ENCODE measurements at regions not wholly inside any gene's neighbourhood (a gene's known extent, or its start where the extent isn't known, plus 50 kb on each side); places are given as distances from the start of the nearest gene placed in this dataset.

- Histone ChIP-seq H3K9ac (ENCODE audit: low read depth, low read length) (no peak overlapping the region), H3K4me1 (ENCODE audit: control insufficient read depth, insufficient read depth, low read length) (no peaks in the 10 kb centered on the region), H3K36me3 (ENCODE audit: control insufficient read depth, insufficient read depth, low read length) (no peaks in the 10 kb centered on the region), H3K27me3 (ENCODE audit: control insufficient read depth, insufficient read depth, low read length) (no peaks in the 10 kb centered on the region), H3K9me3 (ENCODE audit: control insufficient read depth, insufficient read depth, low read length) (no peaks in the 10 kb centered on the region), H3K4me3 (ENCODE audit: low read depth, low read length) (no peak overlapping the region), H3K27ac (ENCODE audit: low read depth, low read length) (no peak overlapping the region)
Observed at GRCh38 chr4:130080872-130081451, 985.0 kb downstream of the C4orf33 start.

- no peaks in the 10 kb centered on the region for H3K9me3 ChIP-seq (ENCODE audit: control insufficient read depth, insufficient read depth, low read length)
- H3K4me3 ChIP-seq (ENCODE audit: low read depth, low read length), result no peak overlapping the region
- H3K36me3 ChIP-seq (ENCODE audit: control insufficient read depth, insufficient read depth, low read length), result no peaks in the 10 kb centered on the region
- no peak overlapping the region for H3K9ac ChIP-seq (ENCODE audit: low read depth, low read length)
- no peaks in the 10 kb centered on the region for H3K4me1 ChIP-seq (ENCODE audit: control insufficient read depth, insufficient read depth, low read length)
- no peak overlapping the region for H3K27ac ChIP-seq (ENCODE audit: low read depth, low read length)
- no peaks in the 10 kb centered on the region for H3K27me3 ChIP-seq (ENCODE audit: control insufficient read depth, insufficient read depth, low read length)
Observed at GRCh38 chr4:130090427-130090826, 994.5 kb downstream of the C4orf33 start.

GRCh38 chr4:130092187-130093015 lies 996.4 kb downstream of the C4orf33 start:
- Histone ChIP-seq H3K9me3 (ENCODE audit: control insufficient read depth, insufficient read depth, low read length) (no peaks in the 10 kb centered on the region), H3K9ac (ENCODE audit: low read depth, low read length) (no peak overlapping the region)

GRCh38 chr4:130099105-130099504 lies 1003.2 kb downstream of the C4orf33 start:
- Histone ChIP-seq H3K4me3 (ENCODE audit: low read depth, low read length) (no peak overlapping the region), H3K27ac (ENCODE audit: low read depth, low read length) (no peak overlapping the region), H3K36me3 (ENCODE audit: control insufficient read depth, insufficient read depth, low read length) (no peaks in the 10 kb centered on the region), H3K9ac (ENCODE audit: low read depth, low read length) (no peak overlapping the region), H3K9me3 (ENCODE audit: control insufficient read depth, insufficient read depth, low read length) (no peaks in the 10 kb centered on the region), H3K4me1 (ENCODE audit: control insufficient read depth, insufficient read depth, low read length) (peaks cover 3% of the 10 kb centered on the region; the same call in 1 of the 2 replicates), H3K27me3 (ENCODE audit: control insufficient read depth, insufficient read depth, low read length) (no peaks in the 10 kb centered on the region)

More at GRCh38 chr4:130092187-130093015, 996.4 kb downstream of the C4orf33 start:
- no peak overlapping the region for H3K4me3 ChIP-seq (ENCODE audit: low read depth, low read length)
- no peaks in the 10 kb centered on the region for H3K27me3 ChIP-seq (ENCODE audit: control insufficient read depth, insufficient read depth, low read length)
- H3K4me1 ChIP-seq (ENCODE audit: control insufficient read depth, insufficient read depth, low read length), result no peaks in the 10 kb centered on the region
- no peaks in the 10 kb centered on the region for H3K36me3 ChIP-seq (ENCODE audit: control insufficient read depth, insufficient read depth, low read length)
- H3K27ac ChIP-seq (ENCODE audit: low read depth, low read length), result no peak overlapping the region

- no peak overlapping the region for H3K9ac ChIP-seq (ENCODE audit: low read depth, low read length)
- no peak overlapping the region for H3K4me3 ChIP-seq (ENCODE audit: low read depth, low read length)
- no peaks in the 10 kb centered on the region for H3K27me3 ChIP-seq (ENCODE audit: control insufficient read depth, insufficient read depth, low read length)
- H3K27ac ChIP-seq (ENCODE audit: low read depth, low read length), result no peak overlapping the region
- H3K4me1 ChIP-seq (ENCODE audit: control insufficient read depth, insufficient read depth, low read length), result peaks cover 8% of the 10 kb centered on the region
- no peaks in the 10 kb centered on the region for H3K36me3 ChIP-seq (ENCODE audit: control insufficient read depth, insufficient read depth, low read length)
- no peaks in the 10 kb centered on the region for H3K9me3 ChIP-seq (ENCODE audit: control insufficient read depth, insufficient read depth, low read length)
Observed at GRCh38 chr4:130110189-130110588, 1014.2 kb downstream of the C4orf33 start.

- Histone ChIP-seq H3K4me1 (ENCODE audit: control insufficient read depth, insufficient read depth, low read length) (peaks cover 8% of the 10 kb centered on the region), H3K9ac (ENCODE audit: low read depth, low read length) (no peak overlapping the region), H3K36me3 (ENCODE audit: control insufficient read depth, insufficient read depth, low read length) (no peaks in the 10 kb centered on the region), H3K27me3 (ENCODE audit: control insufficient read depth, insufficient read depth, low read length) (no peaks in the 10 kb centered on the region), H3K27ac (ENCODE audit: low read depth, low read length) (no peak overlapping the region), H3K9me3 (ENCODE audit: control insufficient read depth, insufficient read depth, low read length) (no peaks in the 10 kb centered on the region), H3K4me3 (ENCODE audit: low read depth, low read length) (no peak overlapping the region)
Observed at GRCh38 chr4:130110770-130111169, 1014.8 kb downstream of the C4orf33 start.

- Histone ChIP-seq H3K27me3 (ENCODE audit: control insufficient read depth, insufficient read depth, low read length) (no peaks in the 10 kb centered on the region), H3K9me3 (ENCODE audit: control insufficient read depth, insufficient read depth, low read length) (no peaks in the 10 kb centered on the region), H3K4me1 (ENCODE audit: control insufficient read depth, insufficient read depth, low read length) (no peaks in the 10 kb centered on the region), H3K27ac (ENCODE audit: low read depth, low read length) (no peak overlapping the region), H3K9ac (ENCODE audit: low read depth, low read length) (no peak overlapping the region), H3K36me3 (ENCODE audit: control insufficient read depth, insufficient read depth, low read length) (no peaks in the 10 kb centered on the region), H3K4me3 (ENCODE audit: low read depth, low read length) (no peak overlapping the region)
Observed at GRCh38 chr4:130124066-130124465, 1028.1 kb downstream of the C4orf33 start.

- H3K27me3 ChIP-seq (ENCODE audit: control insufficient read depth, insufficient read depth, low read length), result no peaks in the 10 kb centered on the region
- H3K9me3 ChIP-seq (ENCODE audit: control insufficient read depth, insufficient read depth, low read length), result no peaks in the 10 kb centered on the region
- H3K27ac ChIP-seq (ENCODE audit: low read depth, low read length), result no peak overlapping the region
- no peak overlapping the region for H3K9ac ChIP-seq (ENCODE audit: low read depth, low read length)
- H3K4me1 ChIP-seq (ENCODE audit: control insufficient read depth, insufficient read depth, low read length), result no peaks in the 10 kb centered on the region
- H3K36me3 ChIP-seq (ENCODE audit: control insufficient read depth, insufficient read depth, low read length), result no peaks in the 10 kb centered on the region
- no peak overlapping the region for H3K4me3 ChIP-seq (ENCODE audit: low read depth, low read length)
Observed at GRCh38 chr4:130125467-130125866, 1029.5 kb downstream of the C4orf33 start.

- no peak overlapping the region for H3K27ac ChIP-seq (ENCODE audit: low read depth, low read length)
- no peaks in the 10 kb centered on the region for H3K27me3 ChIP-seq (ENCODE audit: control insufficient read depth, insufficient read depth, low read length)
- H3K4me1 ChIP-seq (ENCODE audit: control insufficient read depth, insufficient read depth, low read length), result no peaks in the 10 kb centered on the region
- no peak overlapping the region for H3K4me3 ChIP-seq (ENCODE audit: low read depth, low read length)
- no peaks in the 10 kb centered on the region for H3K9me3 ChIP-seq (ENCODE audit: control insufficient read depth, insufficient read depth, low read length)
- H3K9ac ChIP-seq (ENCODE audit: low read depth, low read length), result no peak overlapping the region
- H3K36me3 ChIP-seq (ENCODE audit: control insufficient read depth, insufficient read depth, low read length), result no peaks in the 10 kb centered on the region
Observed at GRCh38 chr4:130127297-130127696, 1031.3 kb downstream of the C4orf33 start.

GRCh38 chr4:130131536-130131935 lies 1035.6 kb downstream of the C4orf33 start:
- H3K4me1 ChIP-seq (ENCODE audit: control insufficient read depth, insufficient read depth, low read length), result no peaks in the 10 kb centered on the region
- H3K27ac ChIP-seq (ENCODE audit: low read depth, low read length), result no peak overlapping the region
- H3K4me3 ChIP-seq (ENCODE audit: low read depth, low read length), result no peak overlapping the region
- H3K36me3 ChIP-seq (ENCODE audit: control insufficient read depth, insufficient read depth, low read length), result no peaks in the 10 kb centered on the region
- no peaks in the 10 kb centered on the region; the same call in 1 of the 2 replicates for H3K9me3 ChIP-seq (ENCODE audit: control insufficient read depth, insufficient read depth, low read length)
- no peak overlapping the region for H3K9ac ChIP-seq (ENCODE audit: low read depth, low read length)
- no peaks in the 10 kb centered on the region for H3K27me3 ChIP-seq (ENCODE audit: control insufficient read depth, insufficient read depth, low read length)

- H3K36me3 ChIP-seq (ENCODE audit: control insufficient read depth, insufficient read depth, low read length), result no peaks in the 10 kb centered on the region
- no peak overlapping the region for H3K4me3 ChIP-seq (ENCODE audit: low read depth, low read length)
- no peak overlapping the region for H3K9ac ChIP-seq (ENCODE audit: low read depth, low read length)
- H3K4me1 ChIP-seq (ENCODE audit: control insufficient read depth, insufficient read depth, low read length), result no peaks in the 10 kb centered on the region
- no peak overlapping the region for H3K27ac ChIP-seq (ENCODE audit: low read depth, low read length)
- H3K9me3 ChIP-seq (ENCODE audit: control insufficient read depth, insufficient read depth, low read length), result no peaks in the 10 kb centered on the region
- no peaks in the 10 kb centered on the region for H3K27me3 ChIP-seq (ENCODE audit: control insufficient read depth, insufficient read depth, low read length)
Observed at GRCh38 chr4:130141651-130142050, 1045.7 kb downstream of the C4orf33 start.

Data from HUES48 (cell line).